ENCODE measurements at regions not wholly inside any gene's neighbourhood (a gene's known extent, or its start where the extent isn't known, plus 50 kb on each side); places are given as distances from the start of the nearest gene placed in this dataset.

DNA sequence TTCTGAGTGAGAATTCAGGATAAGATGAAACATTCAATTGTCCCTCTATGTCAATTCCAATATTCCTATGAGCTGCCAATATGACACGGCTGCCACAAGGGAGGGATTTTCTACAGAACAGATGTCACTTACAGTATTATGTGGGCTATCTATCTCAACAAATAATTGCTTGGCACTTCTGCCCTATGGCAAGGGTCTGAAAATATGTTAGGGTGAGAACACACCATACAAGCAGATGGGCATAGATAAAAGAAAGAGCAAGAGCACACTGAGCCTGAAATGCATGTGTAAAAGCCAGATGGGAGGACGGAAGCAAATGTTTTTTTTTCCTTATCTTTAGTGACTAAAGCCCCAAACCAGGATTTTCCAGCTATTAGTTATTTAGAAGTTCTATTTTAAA is 70.1 kb upstream of the TFEC start:
- TF ChIP-seq POLR2AphosphoS5 (IDR thresholded peaks at IDR 0.05) (no peak), POLR2A (IDR thresholded peaks at IDR 0.05) (no peak)
- TF ChIP-seq, protein P1, sequence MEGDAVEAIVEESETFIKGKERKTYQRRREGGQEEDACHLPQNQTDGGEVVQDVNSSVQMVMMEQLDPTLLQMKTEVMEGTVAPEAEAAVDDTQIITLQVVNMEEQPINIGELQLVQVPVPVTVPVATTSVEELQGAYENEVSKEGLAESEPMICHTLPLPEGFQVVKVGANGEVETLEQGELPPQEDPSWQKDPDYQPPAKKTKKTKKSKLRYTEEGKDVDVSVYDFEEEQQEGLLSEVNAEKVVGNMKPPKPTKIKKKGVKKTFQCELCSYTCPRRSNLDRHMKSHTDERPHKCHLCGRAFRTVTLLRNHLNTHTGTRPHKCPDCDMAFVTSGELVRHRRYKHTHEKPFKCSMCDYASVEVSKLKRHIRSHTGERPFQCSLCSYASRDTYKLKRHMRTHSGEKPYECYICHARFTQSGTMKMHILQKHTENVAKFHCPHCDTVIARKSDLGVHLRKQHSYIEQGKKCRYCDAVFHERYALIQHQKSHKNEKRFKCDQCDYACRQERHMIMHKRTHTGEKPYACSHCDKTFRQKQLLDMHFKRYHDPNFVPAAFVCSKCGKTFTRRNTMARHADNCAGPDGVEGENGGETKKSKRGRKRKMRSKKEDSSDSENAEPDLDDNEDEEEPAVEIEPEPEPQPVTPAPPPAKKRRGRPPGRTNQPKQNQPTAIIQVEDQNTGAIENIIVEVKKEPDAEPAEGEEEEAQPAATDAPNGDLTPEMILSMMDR (IDR thresholded peaks at IDR 0.05) = no peak

All from transverse colon (tissue), 4 donors.